SK-N-SH (cell line): ENCODE measurements at regions not wholly inside any gene's neighbourhood (a gene's known extent, or its start where the extent isn't known, plus 50 kb on each side); places are given as distances from the start of the nearest gene placed in this dataset.

Source experiments
- CTCF ChIA-PET: fragments of 300-600, 350-600 bp; formaldehyde crosslinking; extraction: SDS; loops from one replicate; lab custom pipeline; 2021; lab: Yijun Ruan, JAX
- POLR2A ChIA-PET: fragments of 350-600 bp; sonication (Branson Sonifier 250); formaldehyde crosslinking; extraction: SDS; loops from one replicate; lab custom pipeline; 2020; ENCODE audit warnings: antibody characterized with exemption, inconsistent platforms; lab: Yijun Ruan, JAX
- DNase-seq: peaks from one replicate; pipeline ENCODE4 v3.0.0; 2012
- H2AFZ ChIP-seq: fragments of 200-600 bp; sonication (generic); 2 replicates; pipeline ENCODE4 v1.8.1; 2016; ENCODE audit warnings: antibody characterized with exemption, mild to moderate bottlenecking, low read depth
- H3F3A ChIP-seq: fragments of 200-600 bp; sonication (generic); replicated peaks from 2 replicates; pipeline ENCODE3; 2016; ENCODE audit warnings: antibody characterized with exemption, mild to moderate bottlenecking; ENCODE audit not compliant: insufficient read depth
- H3K27ac ChIP-seq, 2 experiments: fragments of 200-500 bp in 1 of 2; fragments of 200-600 bp in 1 of 2; sonication (Bioruptor generic) in 1 of 2; sonication (generic), shearing (Covaris generic) in 1 of 2; 2 replicates each; pipeline versions ENCODE4 v1.5.1 to v1.6.1; 2014 to 2016; ENCODE audit warnings: low read depth in 2 of 2, inconsistent platforms in 1 of 2, low read length in 1 of 2, mild to moderate bottlenecking in 1 of 2, mixed read lengths in 1 of 2
- H3K27me3 ChIP-seq: fragments of 200-600 bp; sonication (generic), shearing (Covaris generic); 2 replicates; pipeline ENCODE4 v1.6.1; 2016; ENCODE audit warnings: mixed run types; ENCODE audit not compliant: insufficient read depth
- H3K36me3 ChIP-seq, 2 experiments: fragments of 200-500 bp in 1 of 2; fragments of 200-600 bp in 1 of 2; sonication (Bioruptor generic) in 1 of 2; sonication (generic) in 1 of 2; replicated peaks in 1 of 2; 2 replicates each; pipeline versions ENCODE3 to v1.5.1; 2014 to 2016; ENCODE audit warnings: low read length in 1 of 2, mild to moderate bottlenecking in 1 of 2; ENCODE audit not compliant: insufficient read depth in 2 of 2, control insufficient read depth in 1 of 2
- H3K4me1 ChIP-seq, 2 experiments: fragments of 200-500 bp in 1 of 2; fragments of 200-600 bp in 1 of 2; sonication (Bioruptor generic) in 1 of 2; sonication (generic), shearing (Covaris generic) in 1 of 2; 2 replicates each; pipeline versions ENCODE4 v1.5.1 to v1.6.1; 2014 to 2016; ENCODE audit warnings: low read depth in 1 of 2, low read length in 1 of 2, mixed run types in 1 of 2; ENCODE audit not compliant: insufficient read depth in 2 of 2, control insufficient read depth in 1 of 2
- H3K4me2 ChIP-seq: fragments of 200-600 bp; sonication (generic), shearing (Covaris generic); 2 replicates; pipeline ENCODE4 v1.6.1; 2017; ENCODE audit warnings: mixed run types
- H3K4me3 ChIP-seq, 2 experiments: fragments of 200-500 bp in 1 of 2; fragments of 200-600 bp in 1 of 2; sonication (Bioruptor generic) in 1 of 2; sonication (generic), shearing (Covaris generic) in 1 of 2; 2 replicates each; pipeline versions ENCODE4 v1.5.1 to v1.8.1; 2014 to 2016; ENCODE audit warnings: low read depth in 2 of 2, inconsistent platforms in 1 of 2, low read length in 1 of 2, mild to moderate bottlenecking in 1 of 2, mixed read lengths in 1 of 2, moderate library complexity in 1 of 2
- H3K79me2 ChIP-seq: fragments of 200-600 bp; sonication (generic); 2 replicates; pipeline ENCODE4 v1.8.1; 2017; ENCODE audit warnings: mild to moderate bottlenecking; ENCODE audit not compliant: insufficient read depth
- H3K9ac ChIP-seq: fragments of 200-600 bp; sonication (generic); 2 replicates; pipeline ENCODE4 v1.6.1; 2017; ENCODE audit warnings: mixed run types
- H3K9me2 ChIP-seq: fragments of 200-600 bp; sonication (generic); 2 replicates; pipeline ENCODE4 v1.6.1; 2017; ENCODE audit warnings: mixed run types
- H3K9me3 ChIP-seq: fragments of 200-600 bp; sonication (generic); 2 replicates; pipeline ENCODE4 v1.6.1; 2017; ENCODE audit warnings: mixed run types, mild to moderate bottlenecking, moderate library complexity
- H4K20me1 ChIP-seq: fragments of 200-600 bp; sonication (generic); 2 replicates; pipeline ENCODE4 v1.6.1; 2017; ENCODE audit warnings: mild to moderate bottlenecking, mixed run types; ENCODE audit not compliant: insufficient read depth
- CHD2 ChIP-seq: fragments of 150-350 bp; IDR thresholded peaks from 2 replicates; pipeline ENCODE4 v1.6.1; 2018; ENCODE audit warnings: low read length; ENCODE audit not compliant: partially characterized antibody
- ELF1 ChIP-seq: IDR thresholded peaks from 2 replicates; pipeline ENCODE4 v1.4.0; 2012
- EP300 ChIP-seq, 2 experiments: IDR thresholded peaks; 2 replicates each; pipeline versions ENCODE4 v1.4.0 to v1.6.1; 2012; ENCODE audit warnings: borderline replicate concordance in 1 of 2, low read depth in 1 of 2, low read length in 1 of 2
- EZH2phosphoT487 ChIP-seq: fragments of 200-600 bp; sonication (generic); IDR thresholded peaks from 2 replicates; pipeline ENCODE4 v1.6.1; 2017; ENCODE audit warnings: low read depth, mixed run types, mild to moderate bottlenecking, antibody characterized with exemption, moderate library complexity, borderline replicate concordance
- FOSL2 ChIP-seq: IDR thresholded peaks from 2 replicates; pipeline ENCODE4 v1.4.0; 2012; ENCODE audit warnings: low read depth, mild to moderate bottlenecking, moderate library complexity, borderline replicate concordance
- FOXM1 ChIP-seq: IDR thresholded peaks from 2 replicates; pipeline ENCODE4 v1.4.0; 2012; ENCODE audit warnings: low read depth, mild to moderate bottlenecking
- MEF2A ChIP-seq: IDR thresholded peaks from 2 replicates; pipeline ENCODE4 v1.4.0; 2012; ENCODE audit warnings: low read depth, borderline replicate concordance
- MXI1 ChIP-seq: IDR thresholded peaks from 2 replicates; pipeline ENCODE4 v1.6.1; 2012; ENCODE audit warnings: mild to moderate bottlenecking, low read depth, low read length, improper control_type of control experiment
- POLR2AphosphoS5 ChIP-seq: IDR thresholded peaks from 2 replicates; pipeline ENCODE4 v1.6.1; 2012; ENCODE audit warnings: low read depth, low read length
- RAD21 ChIP-seq: IDR thresholded peaks from 2 replicates; pipeline ENCODE4 v1.6.1; 2012; ENCODE audit warnings: mild to moderate bottlenecking, low read length
- RXRA ChIP-seq: IDR thresholded peaks from 2 replicates; pipeline ENCODE4 v1.4.0; 2012; ENCODE audit warnings: low read depth, mild to moderate bottlenecking, borderline replicate concordance
- SMC3 ChIP-seq: IDR thresholded peaks from 2 replicates; pipeline ENCODE4 v1.6.1; 2012; ENCODE audit warnings: low read depth, low read length, improper control_type of control experiment
- USF1 ChIP-seq: IDR thresholded peaks from 2 replicates; pipeline ENCODE4 v1.4.0; 2012; ENCODE audit warnings: low read depth, borderline replicate concordance
- WGBS: methylation state at CpG from one replicate; pipeline ENCODE4 v1.1.6; 2017; ENCODE audit warnings: low lambda C conversion rate; 5-methylcytosine and 5-hydroxymethylcytosine counted together
- TF ChIP-seq, protein P1 (sequence below): IDR thresholded peaks from 2 replicates; pipeline ENCODE4 v1.6.1; 2012; ENCODE audit warnings: mild to moderate bottlenecking, low read depth, low read length, moderate library complexity
- TF ChIP-seq, protein P2 (sequence below): fragments of 150-350 bp; IDR thresholded peaks from 2 replicates; pipeline ENCODE4 v1.6.1; 2016; ENCODE audit warnings: mild to moderate bottlenecking, low read depth, low read length

- DNase-seq, result no peak
- TF ChIP-seq MEF2A, result no peak
- no peak for TF ChIP-seq CHD2
- TF ChIP-seq, protein P1, sequence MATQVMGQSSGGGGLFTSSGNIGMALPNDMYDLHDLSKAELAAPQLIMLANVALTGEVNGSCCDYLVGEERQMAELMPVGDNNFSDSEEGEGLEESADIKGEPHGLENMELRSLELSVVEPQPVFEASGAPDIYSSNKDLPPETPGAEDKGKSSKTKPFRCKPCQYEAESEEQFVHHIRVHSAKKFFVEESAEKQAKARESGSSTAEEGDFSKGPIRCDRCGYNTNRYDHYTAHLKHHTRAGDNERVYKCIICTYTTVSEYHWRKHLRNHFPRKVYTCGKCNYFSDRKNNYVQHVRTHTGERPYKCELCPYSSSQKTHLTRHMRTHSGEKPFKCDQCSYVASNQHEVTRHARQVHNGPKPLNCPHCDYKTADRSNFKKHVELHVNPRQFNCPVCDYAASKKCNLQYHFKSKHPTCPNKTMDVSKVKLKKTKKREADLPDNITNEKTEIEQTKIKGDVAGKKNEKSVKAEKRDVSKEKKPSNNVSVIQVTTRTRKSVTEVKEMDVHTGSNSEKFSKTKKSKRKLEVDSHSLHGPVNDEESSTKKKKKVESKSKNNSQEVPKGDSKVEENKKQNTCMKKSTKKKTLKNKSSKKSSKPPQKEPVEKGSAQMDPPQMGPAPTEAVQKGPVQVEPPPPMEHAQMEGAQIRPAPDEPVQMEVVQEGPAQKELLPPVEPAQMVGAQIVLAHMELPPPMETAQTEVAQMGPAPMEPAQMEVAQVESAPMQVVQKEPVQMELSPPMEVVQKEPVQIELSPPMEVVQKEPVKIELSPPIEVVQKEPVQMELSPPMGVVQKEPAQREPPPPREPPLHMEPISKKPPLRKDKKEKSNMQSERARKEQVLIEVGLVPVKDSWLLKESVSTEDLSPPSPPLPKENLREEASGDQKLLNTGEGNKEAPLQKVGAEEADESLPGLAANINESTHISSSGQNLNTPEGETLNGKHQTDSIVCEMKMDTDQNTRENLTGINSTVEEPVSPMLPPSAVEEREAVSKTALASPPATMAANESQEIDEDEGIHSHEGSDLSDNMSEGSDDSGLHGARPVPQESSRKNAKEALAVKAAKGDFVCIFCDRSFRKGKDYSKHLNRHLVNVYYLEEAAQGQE, result no peak
- TF ChIP-seq, protein P2, sequence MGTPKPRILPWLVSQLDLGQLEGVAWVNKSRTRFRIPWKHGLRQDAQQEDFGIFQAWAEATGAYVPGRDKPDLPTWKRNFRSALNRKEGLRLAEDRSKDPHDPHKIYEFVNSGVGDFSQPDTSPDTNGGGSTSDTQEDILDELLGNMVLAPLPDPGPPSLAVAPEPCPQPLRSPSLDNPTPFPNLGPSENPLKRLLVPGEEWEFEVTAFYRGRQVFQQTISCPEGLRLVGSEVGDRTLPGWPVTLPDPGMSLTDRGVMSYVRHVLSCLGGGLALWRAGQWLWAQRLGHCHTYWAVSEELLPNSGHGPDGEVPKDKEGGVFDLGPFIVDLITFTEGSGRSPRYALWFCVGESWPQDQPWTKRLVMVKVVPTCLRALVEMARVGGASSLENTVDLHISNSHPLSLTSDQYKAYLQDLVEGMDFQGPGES, result no peak
- TF ChIP-seq FOSL2, result no peak
- TF ChIP-seq USF1, result no peak
- no peak for TF ChIP-seq RXRA
- TF ChIP-seq EP300 (IDR thresholded peaks at IDR 0.05; ENCODE audit: borderline replicate concordance in 1 of 2, low read depth in 1 of 2, low read length in 1 of 2), result no peak
- TF ChIP-seq RAD21, result no peak
- no peak for TF ChIP-seq FOXM1
- TF ChIP-seq ELF1, result no peak
- TF ChIP-seq MXI1, result no peak
- Histone ChIP-seq H3K79me2 (no peaks in the 10 kb centered on the region), H3K4me2 (no peak overlapping the region), H3K9me3 (no peaks in the 10 kb centered on the region), H3K27ac (no peak overlapping the region), H3K9me2 (no peaks in the 10 kb centered on the region), H2AFZ (no peak overlapping the region), H3K27me3 (no peaks in the 10 kb centered on the region), H4K20me1 (no peaks in the 10 kb centered on the region), H3K36me3 (no peaks in the 10 kb centered on the region), H3K4me3 (no peak overlapping the region), H3F3A (no peaks in the 10 kb centered on the region), H3K9ac (no peak overlapping the region), H3K4me1 (no peaks in the 10 kb centered on the region)
- CTCF ChIA-PET, result no interaction called here
- POLR2A ChIA-PET, result no interaction called here
- WGBS, result 66% methylated on average over 2 of the region's 2 CpGs
Measured at GRCh38 chr12:29971446-29971845, 187.7 kb upstream of the TMTC1 start.

DNA sequence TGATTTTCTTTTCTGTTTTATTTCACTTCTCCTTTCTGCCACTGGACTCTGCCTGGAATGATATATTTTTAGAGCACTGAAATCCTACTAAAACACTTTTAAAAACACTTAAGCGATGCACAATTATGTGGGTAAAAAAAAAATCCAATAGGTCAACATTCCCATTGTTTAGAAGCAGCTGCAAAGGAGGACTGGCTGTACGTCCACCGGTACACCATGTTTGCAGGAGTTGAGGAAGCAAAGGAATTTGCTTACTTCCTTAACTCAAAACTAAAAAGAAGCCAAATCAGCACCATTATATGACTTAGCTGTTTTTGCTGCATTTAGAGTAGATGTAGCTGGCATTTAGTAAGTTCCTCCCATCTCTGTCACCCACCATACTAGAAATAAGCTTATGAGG is 186.8 kb upstream of the TMTC1 start:
- no peaks in the 10 kb centered on the region for H4K20me1 ChIP-seq
- H3K9me2 ChIP-seq, result no peaks in the 10 kb centered on the region
- H3K27ac ChIP-seq, result no peak overlapping the region
- no peaks in the 10 kb centered on the region for H3K79me2 ChIP-seq
- H3K9ac ChIP-seq, result no peak overlapping the region
- no peaks in the 10 kb centered on the region for H3K27me3 ChIP-seq
- 43% methylated on average over 3 of the region's 3 CpGs for WGBS
- H3K4me2 ChIP-seq, result no peak overlapping the region
- H3F3A ChIP-seq, result no peaks in the 10 kb centered on the region
- DNase-seq, result no peak
- POLR2A ChIA-PET, result no interaction called here
- no peaks in the 10 kb centered on the region for H3K4me1 ChIP-seq
- no peak for TF ChIP-seq EZH2phosphoT487
- no peak for TF ChIP-seq POLR2AphosphoS5
- no peak for TF ChIP-seq SMC3
- H3K36me3 ChIP-seq, result no peaks in the 10 kb centered on the region
- no peaks in the 10 kb centered on the region for H3K9me3 ChIP-seq
- H2AFZ ChIP-seq, result no peak overlapping the region
- H3K4me3 ChIP-seq, result no peak overlapping the region
- CTCF ChIA-PET, result no interaction called here
